IMR-90 (cell line): ENCODE measurements at regions not wholly inside any gene's neighbourhood (a gene's known extent, or its start where the extent isn't known, plus 50 kb on each side); places are given as distances from the start of the nearest gene placed in this dataset.

Experiments
- ATAC-seq: fragments of 200-7000 bp; cut with Tn5 transposase; 2 replicates; pipeline ENCODE4 v1.9.1; 2020; ENCODE audit warnings: low read depth, mild to moderate bottlenecking, moderate library complexity
- BruUV-seq: library from RNA; stranded (reverse); fragments of 400-500 nt; replicated peaks from 2 replicates; lab custom pipeline; 2021; lab: Mats Ljungman, UMichigan
- CTCF ChIA-PET: fragments of 300-600 bp; formaldehyde crosslinking; extraction: SDS; loops from one replicate; lab custom pipeline; 2021; ENCODE audit warnings: antibody characterized with exemption; lab: Yijun Ruan, JAX
- POLR2A ChIA-PET: fragments of 300-600 bp; sonication (Branson Sonifier 250); formaldehyde crosslinking; loops from one replicate; lab custom pipeline; 2022; ENCODE audit warnings: antibody characterized with exemption; ENCODE audit not compliant: unreplicated experiment; lab: Charles Lee
- DNase-seq: peaks from one replicate; pipeline ENCODE4 v3.0.0; 2013
- H2AFZ ChIP-seq: replicated peaks from 2 replicates; pipeline ENCODE3; 2013; ENCODE audit warnings: low read length, mild to moderate bottlenecking; ENCODE audit not compliant: poor library complexity
- H2AK5ac ChIP-seq: 2 replicates; pipeline ENCODE4 v1.6.1; 2013; ENCODE audit warnings: low read depth, low read length, inconsistent platforms
- H2AK9ac ChIP-seq: replicated peaks from 2 replicates; pipeline ENCODE3; 2013; ENCODE audit warnings: mild to moderate bottlenecking, low read depth, low read length, moderate library complexity; ENCODE audit not compliant: poor library complexity
- H2BK120ac ChIP-seq: 2 replicates; pipeline ENCODE4 v1.6.1; 2013; ENCODE audit warnings: low read depth, low read length, inconsistent platforms
- H2BK15ac ChIP-seq: 3 replicates; pipeline ENCODE4 v1.6.1; 2013; ENCODE audit warnings: low read depth, low read length, inconsistent platforms
- H2BK20ac ChIP-seq: 2 replicates; pipeline ENCODE4 v1.6.1; 2013; ENCODE audit warnings: low read depth, mild to moderate bottlenecking, inconsistent platforms, low read length, moderate library complexity
- H2BK5ac ChIP-seq: 2 replicates; pipeline ENCODE4 v1.6.1; 2013; ENCODE audit warnings: mild to moderate bottlenecking, low read depth, low read length, inconsistent platforms; ENCODE audit not compliant: poor library complexity, severe bottlenecking
- H3K14ac ChIP-seq: replicated peaks from 2 replicates; pipeline ENCODE4 v1.6.1; 2013; ENCODE audit warnings: low read depth, low read length, inconsistent platforms
- H3K18ac ChIP-seq: 2 replicates; pipeline ENCODE4 v1.6.1; 2013; ENCODE audit warnings: low read depth, low read length, control low read depth
- H3K23ac ChIP-seq: 2 replicates; pipeline ENCODE4 v1.6.1; 2013; ENCODE audit warnings: low read depth, low read length, inconsistent platforms
- H3K27ac ChIP-seq: 2 replicates; pipeline ENCODE4 v1.5.1; 2013; ENCODE audit warnings: mild to moderate bottlenecking, control low read depth, low read length; ENCODE audit not compliant: insufficient read depth
- H3K27me3 ChIP-seq: 2 replicates; pipeline ENCODE4 v1.6.1; 2013; ENCODE audit warnings: low read length; ENCODE audit not compliant: control insufficient read depth, insufficient read depth
- H3K36me3 ChIP-seq: 2 replicates; pipeline ENCODE4 v1.6.1; 2013; ENCODE audit warnings: low read length, mixed read lengths; ENCODE audit not compliant: control insufficient read depth, insufficient read depth
- H3K4ac ChIP-seq: 2 replicates; pipeline ENCODE4 v1.6.1; 2013; ENCODE audit warnings: low read depth, low read length, inconsistent platforms
- H3K4me1 ChIP-seq: 2 replicates; pipeline ENCODE4 v1.6.1; 2013; ENCODE audit warnings: low read length, mixed read lengths; ENCODE audit not compliant: control insufficient read depth, insufficient read depth
- H3K4me2 ChIP-seq: 2 replicates; pipeline ENCODE4 v1.6.1; 2013; ENCODE audit warnings: low read depth, mild to moderate bottlenecking, control low read depth, low read length, moderate library complexity
- H3K4me3 ChIP-seq: 2 replicates; pipeline ENCODE4 v1.5.1; 2013; ENCODE audit warnings: low read depth, mild to moderate bottlenecking, control low read depth, low read length, moderate library complexity; ENCODE audit not compliant: insufficient read depth
- H3K56ac ChIP-seq: 2 replicates; pipeline ENCODE4 v1.6.1; 2013; ENCODE audit warnings: low read length, inconsistent platforms; ENCODE audit not compliant: insufficient read depth; ENCODE audit errors: extremely low read depth
- H3K79me1 ChIP-seq, 2 experiments: 2 replicates each; pipeline ENCODE4 v1.6.1; 2013; ENCODE audit warnings: low read length in 2 of 2, inconsistent platforms in 1 of 2, low read depth in 1 of 2
- H3K9ac ChIP-seq: 2 replicates; pipeline ENCODE4 v1.6.1; 2013; ENCODE audit warnings: low read depth, low read length, control low read depth
- H3K9me1 ChIP-seq: 2 replicates; pipeline ENCODE4 v1.6.1; 2013; ENCODE audit warnings: low read length, inconsistent platforms; ENCODE audit not compliant: insufficient read depth
- H3K9me3 ChIP-seq: 2 replicates; pipeline ENCODE4 v1.6.1; 2013; ENCODE audit warnings: low read length; ENCODE audit not compliant: control insufficient read depth, insufficient read depth
- H4K20me1 ChIP-seq: 2 replicates; pipeline ENCODE4 v1.6.1; 2013; ENCODE audit warnings: low read length, inconsistent platforms; ENCODE audit not compliant: insufficient read depth
- H4K5ac ChIP-seq: 2 replicates; pipeline ENCODE4 v1.6.1; 2013; ENCODE audit warnings: mild to moderate bottlenecking, low read depth, low read length, control low read depth
- H4K8ac ChIP-seq, 2 experiments: 2 replicates each; pipeline ENCODE4 v1.6.1; 2013; ENCODE audit warnings: low read depth in 2 of 2, low read length in 2 of 2, control low read depth in 1 of 2, inconsistent platforms in 1 of 2
- H4K91ac ChIP-seq: 2 replicates; pipeline ENCODE4 v1.6.1; 2013; ENCODE audit warnings: low read depth, low read length, inconsistent platforms; ENCODE audit not compliant: insufficient read depth
- FOS ChIP-seq: fragments of 150-350 bp; IDR thresholded peaks from 2 replicates; pipeline ENCODE4 v1.6.1; 2016; ENCODE audit warnings: low read depth, low read length
- MAFK ChIP-seq: IDR thresholded peaks from 2 replicates; pipeline ENCODE4 v1.6.1; 2012; ENCODE audit warnings: low read depth, low read length, improper control_type of control experiment
- MAZ ChIP-seq: IDR thresholded peaks from 2 replicates; pipeline ENCODE4 v1.6.1; 2012; ENCODE audit warnings: low read depth, mild to moderate bottlenecking, low read length, improper control_type of control experiment, moderate library complexity, borderline replicate concordance
- NFE2L2 ChIP-seq: fragments of 150-350 bp; IDR thresholded peaks from 2 replicates; pipeline ENCODE4 v1.6.1; 2016; ENCODE audit warnings: low read depth, mild to moderate bottlenecking, low read length
- WGBS, 2 experiments: methylation state at CpG; one replicate each; pipeline versions ENCODE4 v1.1.5 to v1.1.7; 2013; ENCODE audit warnings: missing lambda C conversion rate in 2 of 2; ENCODE audit not compliant: insufficient read length in 1 of 2; ENCODE audit errors: extremely low coverage in 2 of 2; 5-methylcytosine and 5-hydroxymethylcytosine counted together
- dilution Hi-C: fragments of 300-500 bp; cut with HindIII; formaldehyde crosslinking; loops from one replicate; pipeline ENCODE4 v1.14.3; 2018; ENCODE audit warnings: low sequenced_read_pairs; ENCODE audit not compliant: unreplicated experiment
- in situ Hi-C: fragments of 300-500 bp; cut with MboI; formaldehyde crosslinking; loops from 3 replicates; pipeline ENCODE4 v1.14.3; 2019; ENCODE audit warnings: low sequenced_read_pairs, inconsistent platforms, mixed read lengths
- intact Hi-C: fragments of 100-400 bp; cut with micrococcal nuclease; formaldehyde crosslinking; loops from 2 replicates; pipeline ENCODE4 v1.10.0; 2022
- TF ChIP-seq, protein P1 (sequence below): fragments of 150-350 bp; IDR thresholded peaks from 2 replicates; pipeline ENCODE4 v1.6.1; 2017; ENCODE audit warnings: mild to moderate bottlenecking, antibody characterized with exemption, low read length, low read depth

DNA sequence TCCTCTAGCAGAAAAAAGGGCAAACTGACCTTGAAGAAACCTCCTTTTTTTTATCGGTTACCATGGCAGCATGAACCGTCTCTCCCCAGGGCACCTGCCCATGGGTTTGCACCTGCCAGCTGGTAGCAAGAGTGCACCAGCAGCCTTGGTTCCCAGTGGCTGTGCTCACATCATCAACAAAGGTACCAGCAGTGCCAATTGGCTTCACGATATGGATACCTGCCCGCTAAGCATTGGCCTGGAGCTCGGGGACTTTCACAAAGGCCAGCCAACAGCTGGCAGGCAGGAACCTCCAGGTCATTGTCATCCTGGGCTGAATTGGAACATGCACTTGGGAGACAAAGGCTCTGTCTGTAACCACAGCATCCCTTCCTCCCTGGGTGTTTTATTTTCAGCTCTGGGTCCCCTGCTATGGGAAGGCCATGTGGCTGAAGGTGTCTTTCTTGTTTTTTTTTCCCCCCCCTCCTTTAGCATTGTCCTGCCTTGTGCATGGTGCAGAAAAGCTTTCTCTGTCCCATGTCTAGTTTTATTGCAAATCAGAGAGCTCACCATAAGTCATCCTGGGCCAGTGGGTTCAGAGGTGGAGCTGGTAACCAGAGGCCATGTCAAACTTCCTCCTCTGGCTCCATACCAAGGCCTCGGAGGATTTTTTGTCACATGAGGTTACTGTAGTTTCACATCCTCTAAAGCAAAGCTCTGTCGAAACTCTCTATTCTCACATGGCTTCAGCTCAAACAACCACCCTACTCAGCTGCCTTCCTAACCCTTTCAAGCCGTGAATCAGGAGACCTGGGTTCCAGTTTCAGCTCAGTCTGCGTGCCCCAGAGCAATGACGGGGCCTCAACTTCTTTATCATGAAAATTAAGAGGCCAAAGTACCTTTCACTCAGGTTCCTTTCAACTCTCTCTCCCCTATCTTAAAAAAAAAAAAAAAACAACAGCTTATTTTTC is 145.5 kb upstream of the MAP3K1 start (continued):
- TF ChIP-seq, protein P1, sequence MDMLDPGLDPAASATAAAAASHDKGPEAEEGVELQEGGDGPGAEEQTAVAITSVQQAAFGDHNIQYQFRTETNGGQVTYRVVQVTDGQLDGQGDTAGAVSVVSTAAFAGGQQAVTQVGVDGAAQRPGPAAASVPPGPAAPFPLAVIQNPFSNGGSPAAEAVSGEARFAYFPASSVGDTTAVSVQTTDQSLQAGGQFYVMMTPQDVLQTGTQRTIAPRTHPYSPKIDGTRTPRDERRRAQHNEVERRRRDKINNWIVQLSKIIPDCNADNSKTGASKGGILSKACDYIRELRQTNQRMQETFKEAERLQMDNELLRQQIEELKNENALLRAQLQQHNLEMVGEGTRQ, result no peak

DNA sequence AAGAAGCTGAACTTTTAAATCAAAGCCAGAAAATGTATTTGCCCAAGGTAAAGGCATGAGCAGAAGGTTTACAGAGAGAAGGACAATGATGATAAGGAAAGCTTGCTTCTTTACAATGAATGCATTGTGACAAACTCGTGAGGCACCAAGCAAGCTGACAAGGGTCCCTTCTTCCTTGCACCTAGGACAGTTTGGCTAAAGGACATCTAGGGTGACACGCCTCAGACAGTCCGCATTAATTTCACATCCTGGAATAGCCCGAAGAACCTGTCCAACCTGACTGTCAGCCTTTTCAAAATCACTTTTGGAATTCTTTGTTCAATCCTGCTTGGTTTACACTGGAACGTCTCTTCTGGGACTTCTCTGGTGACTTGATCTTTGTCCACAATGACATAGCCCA is 146.4 kb upstream of the MAP3K1 start:
- intact Hi-C loops, result no loop called here
- Histone ChIP-seq H4K5ac (no peak overlapping the region), H4K91ac (no peak overlapping the region), H3K14ac (no peak overlapping the region), H2AK9ac (no peak overlapping the region), H3K9me3 (no peaks in the 10 kb centered on the region; the same call in 1 of the 2 replicates), H3K79me1 (no peaks in the 10 kb centered on the region), H3K27ac (no peak overlapping the region), H3K4ac (no peak overlapping the region), H3K56ac (no peak overlapping the region), H3K9ac (no peak overlapping the region), H2BK120ac (no peak overlapping the region), H2BK5ac (no peak overlapping the region), H3K9me1 (peaks cover 3% of the 10 kb centered on the region; the same call in 1 of the 2 replicates), H3K4me3 (no peak overlapping the region), H2BK15ac (no peak overlapping the region), H3K23ac (no peak overlapping the region), H3K18ac (no peak overlapping the region), H4K20me1 (no peaks in the 10 kb centered on the region), H3K27me3 (no peaks in the 10 kb centered on the region), H2AFZ (no peak overlapping the region), H3K4me1 (peaks cover 2% of the 10 kb centered on the region), H2AK5ac (no peak overlapping the region), H4K8ac (no peak overlapping the region), H2BK20ac (no peak overlapping the region), H3K4me2 (no peak overlapping the region), H3K36me3 (no peaks in the 10 kb centered on the region)
- dilution Hi-C loops, result no loop called here
- DNase-seq (no peak), ATAC-seq (no peak)
- POLR2A ChIA-PET, result no interaction called here
- WGBS, 2 experiments, result 74% methylated on average over 3 of the region's 5 CpGs; no CpG with 5 or more reads in 1 of the 2 experiments
- TF ChIP-seq FOS (no peak), MAFK (no peak), MAZ (no peak), NFE2L2 (no peak)
- CTCF ChIA-PET, result no interaction called here
- in situ Hi-C loops, result no loop called here
- BruUV-seq, result no TSS peak
